Ectodermal cell (in vitro differentiated cells): ENCODE measurements at regions not wholly inside any gene's neighbourhood (a gene's known extent, or its start where the extent isn't known, plus 50 kb on each side); places are given as distances from the start of the nearest gene placed in this dataset.
"Not testable (repeated sequence)": the region's sequence is repeated elsewhere in the genome, so short reads cannot be mapped to it uniquely, and the experiment has no call there.

ENCODE experiments used
- H3K27ac ChIP-seq: 2 replicates; pipeline ENCODE4 v1.7.0; 2013; ENCODE audit warnings: mild to moderate bottlenecking, low read depth, low read length; ENCODE audit not compliant: insufficient read depth, poor library complexity, severe bottlenecking
- H3K27me3 ChIP-seq: 2 replicates; pipeline ENCODE4 v1.7.0; 2013; ENCODE audit warnings: mild to moderate bottlenecking, low read length; ENCODE audit not compliant: insufficient read depth, control insufficient read depth, poor library complexity, severe bottlenecking
- H3K36me3 ChIP-seq: one replicate; pipeline ENCODE4 v1.7.0; 2013; ENCODE audit warnings: low read length; ENCODE audit not compliant: control insufficient read depth, insufficient read depth
- H3K4me1 ChIP-seq: one replicate; pipeline ENCODE4 v1.7.0; 2013; ENCODE audit warnings: low read length; ENCODE audit not compliant: control insufficient read depth, insufficient read depth
- H3K4me3 ChIP-seq: 2 replicates; pipeline ENCODE4 v1.7.0; 2013; ENCODE audit warnings: low read depth, low read length, control low read depth; ENCODE audit not compliant: insufficient read depth
- H3K9me3 ChIP-seq: 2 replicates; pipeline ENCODE4 v1.7.0; 2013; ENCODE audit warnings: mild to moderate bottlenecking, low read length, moderate library complexity; ENCODE audit not compliant: control insufficient read depth
- WGBS, 2 experiments: methylation state at CpG; one replicate each; pipeline ENCODE4 v1.1.7; 2013; ENCODE audit warnings: missing lambda C conversion rate in 2 of 2; 5-methylcytosine and 5-hydroxymethylcytosine counted together

- Histone ChIP-seq H3K4me3 (no peak overlapping the region), H3K27ac (no peak overlapping the region), H3K9me3 (no peaks in the 10 kb centered on the region), H3K27me3 (no peaks in the 10 kb centered on the region), H3K4me1 (peaks cover 32% of the 10 kb centered on the region), H3K36me3 (no peaks in the 10 kb centered on the region)
- 52 to 58% methylated on average over 11 of the region's 11 CpGs for WGBS, 2 experiments
These were observed 112.8 kb upstream of the PELI2 start for GRCh38 chr14:56005191-56006053.

GRCh38 chr14:56007491-56007890 is 110.7 kb upstream of the PELI2 start:
- not testable (repeated sequence) for H3K9me3 ChIP-seq, H3K4me3 ChIP-seq, H3K36me3 ChIP-seq, H3K27ac ChIP-seq, H3K27me3 ChIP-seq
- peaks cover 32% of the 10 kb centered on the region for H3K4me1 ChIP-seq
- WGBS, 2 experiments: 54% methylated on average over 5 of the region's 5 CpGs

GRCh38 chr14:56008150-56008549 is 110.1 kb upstream of the PELI2 start:
- WGBS, 2 experiments: 88 to 100% methylated on average over 1 of the region's 1 CpG
- Histone ChIP-seq H3K4me3 (no peak overlapping the region), H3K36me3 (no peaks in the 10 kb centered on the region), H3K27ac (no peak overlapping the region), H3K4me1 (peaks cover 26% of the 10 kb centered on the region), H3K9me3 (no peaks in the 10 kb centered on the region), H3K27me3 (no peaks in the 10 kb centered on the region)

GRCh38 chr14:56008661-56009060 is 109.5 kb upstream of the PELI2 start:
- not testable (repeated sequence) for H3K27ac ChIP-seq, H3K4me3 ChIP-seq, H3K36me3 ChIP-seq, H3K9me3 ChIP-seq, H3K27me3 ChIP-seq
- peaks cover 23% of the 10 kb centered on the region for H3K4me1 ChIP-seq
- WGBS, 2 experiments: 86 to 95% methylated on average over 3 of the region's 3 CpGs

- Histone ChIP-seq H3K9me3 (no peaks in the 10 kb centered on the region), H3K4me1 (no peaks in the 10 kb centered on the region), H3K27ac (no peak overlapping the region), H3K4me3 (no peak overlapping the region), H3K36me3 (no peaks in the 10 kb centered on the region), H3K27me3 (no peaks in the 10 kb centered on the region)
- WGBS, 2 experiments: 84 to 92% methylated on average over 2 of the region's 2 CpGs
These were observed 94.5 kb upstream of the PELI2 start for GRCh38 chr14:56023661-56024081.

GRCh38 chr14:56025191-56025590 is 93.0 kb upstream of the PELI2 start:
- 95 to 98% methylated on average over 3 of the region's 3 CpGs for WGBS, 2 experiments
- no peaks in the 10 kb centered on the region for H3K9me3 ChIP-seq

GRCh38 chr14:56026506-56026905 is 91.7 kb upstream of the PELI2 start:
- H3K27ac ChIP-seq: no peak overlapping the region

More at GRCh38 chr14:56025191-56025590, 93.0 kb upstream of the PELI2 start:
- Histone ChIP-seq H3K4me1 (no peaks in the 10 kb centered on the region), H3K4me3 (no peak overlapping the region), H3K36me3 (no peaks in the 10 kb centered on the region), H3K27ac (no peak overlapping the region), H3K27me3 (no peaks in the 10 kb centered on the region)

GRCh38 chr14:56027421-56027820 is 90.8 kb upstream of the PELI2 start:
- no peaks in the 10 kb centered on the region for H3K9me3 ChIP-seq
- H3K27ac ChIP-seq: no peak overlapping the region
- no peaks in the 10 kb centered on the region for H3K36me3 ChIP-seq
- H3K4me3 ChIP-seq: no peak overlapping the region
- H3K4me1 ChIP-seq: no peaks in the 10 kb centered on the region
- WGBS, 2 experiments: 94 to 100% methylated on average over 1 of the region's 1 CpG
- H3K27me3 ChIP-seq: no peaks in the 10 kb centered on the region

More at GRCh38 chr14:56026506-56026905, 91.7 kb upstream of the PELI2 start:
- Histone ChIP-seq H3K36me3 (no peaks in the 10 kb centered on the region), H3K9me3 (no peaks in the 10 kb centered on the region), H3K27me3 (no peaks in the 10 kb centered on the region), H3K4me3 (no peak overlapping the region), H3K4me1 (no peaks in the 10 kb centered on the region)
- WGBS, 2 experiments: 100% methylated on average over 1 of the region's 1 CpG

GRCh38 chr14:56027916-56028712 is 90.1 kb upstream of the PELI2 start:
- 91 to 98% methylated on average over 2 of the region's 2 CpGs for WGBS, 2 experiments
- Histone ChIP-seq H3K9me3 (no peaks in the 10 kb centered on the region), H3K36me3 (no peaks in the 10 kb centered on the region), H3K4me3 (no peak overlapping the region), H3K4me1 (no peaks in the 10 kb centered on the region), H3K27ac (no peak overlapping the region), H3K27me3 (no peaks in the 10 kb centered on the region)

- WGBS, 2 experiments: 76 to 79% methylated on average over 4 to 5 of the region's 5 CpGs
- no peak overlapping the region for H3K4me3 ChIP-seq
- H3K36me3 ChIP-seq: no peaks in the 10 kb centered on the region
- H3K4me1 ChIP-seq: no peaks in the 10 kb centered on the region
- H3K27ac ChIP-seq: no peak overlapping the region
- H3K27me3 ChIP-seq: no peaks in the 10 kb centered on the region
- no peaks in the 10 kb centered on the region for H3K9me3 ChIP-seq
These were observed 81.9 kb upstream of the PELI2 start for GRCh38 chr14:56036353-56036752.
